ENCODE measurements at regions not wholly inside any gene's neighbourhood (a gene's known extent, or its start where the extent isn't known, plus 50 kb on each side); places are given as distances from the start of the nearest gene placed in this dataset.
A peak's percentile ranks its signal among the peaks of the same experiment; 100 is the strongest.

DNA sequence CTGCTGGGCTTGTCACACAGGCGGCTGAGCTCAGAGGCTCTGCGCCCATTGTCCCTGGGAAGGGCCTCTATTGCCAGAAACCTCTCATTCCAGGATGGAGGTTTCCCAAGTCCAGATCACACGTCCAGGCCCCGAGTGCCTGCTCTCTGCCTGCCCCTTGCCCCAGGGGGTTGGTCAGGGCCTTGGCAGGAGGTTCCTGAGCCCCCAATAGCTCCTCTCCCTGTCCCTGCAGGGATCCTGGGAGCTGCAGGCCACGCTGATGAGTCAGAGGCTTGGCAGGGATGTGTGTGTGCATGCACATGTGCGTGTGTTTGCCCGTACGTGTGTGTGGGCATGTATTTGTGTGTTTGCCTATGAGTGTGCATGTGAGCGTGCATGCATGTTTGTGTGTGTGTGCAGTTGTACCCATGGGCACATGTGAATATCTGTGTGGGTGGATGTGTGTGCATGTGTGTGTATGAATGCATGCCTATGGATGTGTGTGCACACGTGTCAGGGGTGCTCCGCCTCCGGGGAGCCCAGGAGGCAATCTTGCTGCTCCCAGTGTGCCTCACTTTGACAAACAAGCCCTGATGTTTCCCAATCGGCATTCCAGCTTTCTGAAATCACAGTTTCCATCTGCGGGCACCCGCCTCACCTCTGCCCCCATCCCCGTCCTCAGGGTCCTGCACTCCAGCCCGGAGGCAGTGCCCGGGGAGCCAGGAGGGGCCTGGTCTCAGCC lies 98.4 kb upstream of the GSE1 start (continued):
- TF ChIP-seq RXRA (CRISPR knock-in tag; IDR thresholded peaks at IDR 0.05) (peak; percentile 95), U2AF1 (optimal IDR thresholded peaks at IDR 0.05; ENCODE audit: low read depth, low read length) (peak; percentile 67), ONECUT2 (CRISPR knock-in tag; IDR thresholded peaks at IDR 0.05) (no peak), ZFYVE20 (CRISPR knock-in tag; IDR thresholded peaks at IDR 0.05; ENCODE audit: borderline replicate concordance, low read depth) (no peak), REXO4 (CRISPR knock-in tag; IDR thresholded peaks at IDR 0.05; ENCODE audit: borderline replicate concordance) (no peak), ZNF652 (CRISPR knock-in tag; IDR thresholded peaks at IDR 0.05; ENCODE audit: borderline replicate concordance, low read depth) (no peak), TMF1 (CRISPR knock-in tag; IDR thresholded peaks at IDR 0.05; ENCODE audit: low read depth) (no peak), ZNF557 (CRISPR knock-in tag; IDR thresholded peaks at IDR 0.05) (peak; percentile 89), PAF1 (CRISPR knock-in tag; IDR thresholded peaks at IDR 0.05) (no peak), HNF4G (IDR thresholded peaks at IDR 0.05; ENCODE audit: borderline replicate concordance, low read depth, low read length) (peak; percentile 61), HNF4G (CRISPR knock-in tag; IDR thresholded peaks at IDR 0.05; ENCODE audit: borderline replicate concordance, low read depth) (peak; percentile 83), MIXL1 (CRISPR knock-in tag; IDR thresholded peaks at IDR 0.05) (no peak; the same call in 1 of the 2 replicates), HCFC1 (IDR thresholded peaks at IDR 0.05; ENCODE audit: low read depth, low read length) (no peak), ZFP41 (CRISPR knock-in tag; IDR thresholded peaks at IDR 0.05; ENCODE audit: borderline replicate concordance) (peak; percentile 40; the same call in 1 of the 2 replicates), FLYWCH1 (CRISPR knock-in tag; IDR thresholded peaks at IDR 0.05) (no peak; the same call in 1 of the 2 replicates)
- TF ChIP-seq, protein P1, sequence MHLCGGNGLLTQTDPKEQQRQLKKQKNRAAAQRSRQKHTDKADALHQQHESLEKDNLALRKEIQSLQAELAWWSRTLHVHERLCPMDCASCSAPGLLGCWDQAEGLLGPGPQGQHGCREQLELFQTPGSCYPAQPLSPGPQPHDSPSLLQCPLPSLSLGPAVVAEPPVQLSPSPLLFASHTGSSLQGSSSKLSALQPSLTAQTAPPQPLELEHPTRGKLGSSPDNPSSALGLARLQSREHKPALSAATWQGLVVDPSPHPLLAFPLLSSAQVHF (CRISPR knock-in tag; IDR thresholded peaks at IDR 0.05) = peak; percentile 58; the same call in 1 of the 2 replicates
- TF ChIP-seq, protein P2, sequence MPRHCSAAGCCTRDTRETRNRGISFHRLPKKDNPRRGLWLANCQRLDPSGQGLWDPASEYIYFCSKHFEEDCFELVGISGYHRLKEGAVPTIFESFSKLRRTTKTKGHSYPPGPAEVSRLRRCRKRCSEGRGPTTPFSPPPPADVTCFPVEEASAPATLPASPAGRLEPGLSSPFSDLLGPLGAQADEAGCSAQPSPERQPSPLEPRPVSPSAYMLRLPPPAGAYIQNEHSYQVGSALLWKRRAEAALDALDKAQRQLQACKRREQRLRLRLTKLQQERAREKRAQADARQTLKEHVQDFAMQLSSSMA (CRISPR knock-in tag; IDR thresholded peaks at IDR 0.05) = peak; percentile 93; the same call in 1 of the 2 replicates
- TF ChIP-seq, protein P3, sequence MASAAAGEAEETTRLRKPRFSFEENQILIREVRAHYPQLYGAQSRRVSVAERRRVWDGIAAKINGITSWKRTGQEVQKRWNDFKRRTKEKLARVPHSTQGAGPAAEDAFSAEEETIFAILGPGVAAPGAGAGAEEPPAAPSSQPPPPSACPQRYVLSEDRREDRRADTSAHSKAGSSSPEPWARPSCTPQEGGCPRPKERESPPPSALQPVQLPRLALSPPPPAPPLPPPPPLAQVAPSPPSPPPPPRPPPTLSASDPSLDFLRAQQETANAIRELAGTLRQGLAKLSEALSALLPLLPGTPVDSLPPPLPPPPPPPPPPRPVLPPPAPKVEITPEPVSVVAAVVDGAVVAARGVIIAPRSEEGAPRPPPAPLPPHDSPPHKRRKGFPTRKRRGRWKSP (CRISPR knock-in tag; IDR thresholded peaks at IDR 0.05) = peak; percentile 96; the same call in 1 of the 2 replicates
- TF ChIP-seq, protein P4, sequence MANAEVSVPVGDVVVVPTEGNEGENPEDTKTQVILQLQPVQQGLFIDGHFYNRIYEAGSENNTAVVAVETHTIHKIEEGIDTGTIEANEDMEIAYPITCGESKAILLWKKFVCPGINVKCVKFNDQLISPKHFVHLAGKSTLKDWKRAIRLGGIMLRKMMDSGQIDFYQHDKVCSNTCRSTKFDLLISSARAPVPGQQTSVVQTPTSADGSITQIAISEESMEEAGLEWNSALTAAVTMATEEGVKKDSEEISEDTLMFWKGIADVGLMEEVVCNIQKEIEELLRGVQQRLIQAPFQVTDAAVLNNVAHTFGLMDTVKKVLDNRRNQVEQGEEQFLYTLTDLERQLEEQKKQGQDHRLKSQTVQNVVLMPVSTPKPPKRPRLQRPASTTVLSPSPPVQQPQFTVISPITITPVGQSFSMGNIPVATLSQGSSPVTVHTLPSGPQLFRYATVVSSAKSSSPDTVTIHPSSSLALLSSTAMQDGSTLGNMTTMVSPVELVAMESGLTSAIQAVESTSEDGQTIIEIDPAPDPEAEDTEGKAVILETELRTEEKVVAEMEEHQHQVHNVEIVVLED (CRISPR knock-in tag; IDR thresholded peaks at IDR 0.05; ENCODE audit: borderline replicate concordance) = peak; percentile 76; the same call in 1 of the 2 replicates
- TF ChIP-seq, protein P5, sequence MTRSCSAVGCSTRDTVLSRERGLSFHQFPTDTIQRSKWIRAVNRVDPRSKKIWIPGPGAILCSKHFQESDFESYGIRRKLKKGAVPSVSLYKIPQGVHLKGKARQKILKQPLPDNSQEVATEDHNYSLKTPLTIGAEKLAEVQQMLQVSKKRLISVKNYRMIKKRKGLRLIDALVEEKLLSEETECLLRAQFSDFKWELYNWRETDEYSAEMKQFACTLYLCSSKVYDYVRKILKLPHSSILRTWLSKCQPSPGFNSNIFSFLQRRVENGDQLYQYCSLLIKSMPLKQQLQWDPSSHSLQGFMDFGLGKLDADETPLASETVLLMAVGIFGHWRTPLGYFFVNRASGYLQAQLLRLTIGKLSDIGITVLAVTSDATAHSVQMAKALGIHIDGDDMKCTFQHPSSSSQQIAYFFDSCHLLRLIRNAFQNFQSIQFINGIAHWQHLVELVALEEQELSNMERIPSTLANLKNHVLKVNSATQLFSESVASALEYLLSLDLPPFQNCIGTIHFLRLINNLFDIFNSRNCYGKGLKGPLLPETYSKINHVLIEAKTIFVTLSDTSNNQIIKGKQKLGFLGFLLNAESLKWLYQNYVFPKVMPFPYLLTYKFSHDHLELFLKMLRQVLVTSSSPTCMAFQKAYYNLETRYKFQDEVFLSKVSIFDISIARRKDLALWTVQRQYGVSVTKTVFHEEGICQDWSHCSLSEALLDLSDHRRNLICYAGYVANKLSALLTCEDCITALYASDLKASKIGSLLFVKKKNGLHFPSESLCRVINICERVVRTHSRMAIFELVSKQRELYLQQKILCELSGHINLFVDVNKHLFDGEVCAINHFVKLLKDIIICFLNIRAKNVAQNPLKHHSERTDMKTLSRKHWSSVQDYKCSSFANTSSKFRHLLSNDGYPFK (CRISPR knock-in tag; IDR thresholded peaks at IDR 0.05; ENCODE audit: borderline replicate concordance) = peak; percentile 81
